GM18507 (cell line): ENCODE measurements at regions not wholly inside any gene's neighbourhood (a gene's known extent, or its start where the extent isn't known, plus 50 kb on each side); places are given as distances from the start of the nearest gene placed in this dataset.

Source experiments
- DNase-seq: peaks from one replicate; pipeline ENCODE4 v3.0.0; 2011; ENCODE audit warnings: low read depth; ENCODE audit not compliant: insufficient read length; ENCODE audit errors: extremely low spot score
- FAIRE-seq: peaks from 2 replicates; lab custom pipeline; 2011; peaks lifted over from hg19 to GRCh38; lab: Jason Lieb, UNC

- no peak for FAIRE-seq
- no peak for DNase-seq
Measured at GRCh38 chr1:22363403-22364325, 88.0 kb upstream of the ZBTB40 start.

GRCh38 chr1:22364326-22364650, 87.4 kb upstream of the ZBTB40 start:
- DNase-seq (no peak), FAIRE-seq (no peak)

GRCh38 chr1:22364764-22365163, 86.9 kb upstream of the ZBTB40 start:
- no peak for FAIRE-seq
- no peak for DNase-seq

GRCh38 chr1:22365331-22366295, 86.0 kb upstream of the ZBTB40 start:
- FAIRE-seq, result no peak
- no peak for DNase-seq

GRCh38 chr1:22366346-22366745, 85.3 kb upstream of the ZBTB40 start:
- no peak for FAIRE-seq
- DNase-seq, result no peak

GRCh38 chr1:22368125-22368524, 83.5 kb upstream of the ZBTB40 start:
- FAIRE-seq (no peak), DNase-seq (no peak)

- no peak for DNase-seq
- no peak for FAIRE-seq
Measured at GRCh38 chr1:22369294-22370189, 82.1 kb upstream of the ZBTB40 start.

GRCh38 chr1:22370190-22370498, 81.5 kb upstream of the ZBTB40 start:
- FAIRE-seq (no peak), DNase-seq (no peak)

GRCh38 chr1:22371408-22371807, 80.2 kb upstream of the ZBTB40 start:
- DNase-seq (no peak), FAIRE-seq (no peak)

GRCh38 chr1:22373252-22373651, 78.4 kb upstream of the ZBTB40 start:
- DNase-seq (no peak), FAIRE-seq (no peak)

DNA sequence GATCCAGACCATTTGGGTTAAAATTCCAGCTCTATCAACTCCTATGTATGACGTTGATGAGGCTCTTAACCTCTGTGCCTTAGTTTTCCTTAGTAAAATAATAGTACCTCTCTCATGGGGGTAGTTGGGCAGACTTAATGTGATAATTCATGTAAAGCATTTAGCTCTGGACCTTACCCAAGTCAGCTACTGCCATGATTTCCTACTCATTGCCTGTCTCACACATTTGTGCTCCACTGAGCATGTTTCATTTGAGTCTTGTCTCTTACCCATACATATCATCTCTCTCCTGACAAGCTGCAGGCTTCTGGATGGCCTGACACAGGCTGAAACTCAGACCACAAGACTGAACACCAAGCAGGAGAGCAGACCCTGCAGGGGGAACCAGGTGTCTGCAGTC, 77.7 kb upstream of the ZBTB40 start:
- DNase-seq, result no peak
- FAIRE-seq, result no peak

GRCh38 chr1:22375601-22376000, 76.0 kb upstream of the ZBTB40 start:
- FAIRE-seq (no peak), DNase-seq (no peak)

DNA sequence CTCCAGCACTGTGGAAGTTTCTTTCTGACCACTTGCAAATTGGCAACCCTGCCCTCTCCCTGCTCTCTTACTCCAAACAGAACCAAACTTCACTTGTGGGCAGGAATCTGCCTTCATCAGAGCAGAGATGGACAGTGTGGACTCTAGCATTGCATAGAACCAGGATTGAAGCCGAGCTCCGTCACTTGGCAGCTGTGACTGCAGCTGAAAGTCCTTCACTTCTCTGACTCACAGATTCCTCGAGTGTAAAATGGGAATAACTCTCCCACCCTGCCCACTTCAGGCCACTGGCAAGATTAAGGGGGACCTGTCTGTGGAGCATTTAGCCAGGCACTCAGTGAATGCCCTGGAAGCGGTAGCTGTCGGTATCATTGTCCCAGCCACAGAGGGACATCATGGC, 75.7 kb upstream of the ZBTB40 start:
- no peak for FAIRE-seq

GRCh38 chr1:22376546-22376945, 75.1 kb upstream of the ZBTB40 start:
- FAIRE-seq, result no peak
- DNase-seq, result no peak

More for the DNA sequence above, 75.7 kb upstream of the ZBTB40 start:
- DNase-seq, result no peak

DNA sequence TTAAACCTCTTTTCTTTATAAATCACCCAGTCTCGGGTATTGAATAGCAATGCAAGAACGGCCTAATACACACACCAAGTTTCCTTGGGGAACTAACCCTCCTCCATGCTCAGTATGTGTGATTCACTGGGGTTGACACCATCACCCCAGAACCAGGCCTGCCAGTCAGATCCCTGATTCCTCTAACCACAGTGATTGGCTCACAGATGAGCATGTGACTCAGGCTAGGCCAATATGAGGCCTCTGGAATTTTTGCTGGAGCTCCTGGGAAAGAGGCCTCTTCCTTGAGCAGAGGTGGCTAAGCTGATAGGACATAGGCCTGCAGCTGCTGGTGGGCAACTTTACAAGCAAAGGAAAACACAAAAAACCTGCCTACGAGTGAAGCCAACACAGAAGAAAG, 74.7 kb upstream of the ZBTB40 start:
- DNase-seq (no peak), FAIRE-seq (no peak)

DNA sequence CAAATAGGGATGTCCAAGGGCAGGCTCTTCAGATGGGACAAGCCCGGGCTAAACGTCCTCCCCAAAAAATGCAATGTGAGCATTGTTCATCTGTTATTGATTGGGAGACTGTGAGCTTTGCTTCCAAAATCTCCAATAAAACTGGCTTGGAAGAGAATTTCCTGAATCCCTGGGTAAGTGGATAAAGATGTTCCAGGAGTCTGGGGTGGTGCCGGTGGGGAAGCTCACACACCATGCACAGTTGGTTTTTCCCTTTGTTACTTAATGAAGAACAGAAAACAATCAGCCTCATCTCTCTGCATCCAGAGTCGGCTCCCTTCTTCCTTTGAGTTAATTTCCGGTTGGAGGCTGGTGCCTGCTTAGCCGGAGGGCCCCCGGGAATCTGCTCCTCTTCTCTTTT, 72.1 kb upstream of the ZBTB40 start:
- FAIRE-seq, result no peak
- DNase-seq, result no peak

DNA sequence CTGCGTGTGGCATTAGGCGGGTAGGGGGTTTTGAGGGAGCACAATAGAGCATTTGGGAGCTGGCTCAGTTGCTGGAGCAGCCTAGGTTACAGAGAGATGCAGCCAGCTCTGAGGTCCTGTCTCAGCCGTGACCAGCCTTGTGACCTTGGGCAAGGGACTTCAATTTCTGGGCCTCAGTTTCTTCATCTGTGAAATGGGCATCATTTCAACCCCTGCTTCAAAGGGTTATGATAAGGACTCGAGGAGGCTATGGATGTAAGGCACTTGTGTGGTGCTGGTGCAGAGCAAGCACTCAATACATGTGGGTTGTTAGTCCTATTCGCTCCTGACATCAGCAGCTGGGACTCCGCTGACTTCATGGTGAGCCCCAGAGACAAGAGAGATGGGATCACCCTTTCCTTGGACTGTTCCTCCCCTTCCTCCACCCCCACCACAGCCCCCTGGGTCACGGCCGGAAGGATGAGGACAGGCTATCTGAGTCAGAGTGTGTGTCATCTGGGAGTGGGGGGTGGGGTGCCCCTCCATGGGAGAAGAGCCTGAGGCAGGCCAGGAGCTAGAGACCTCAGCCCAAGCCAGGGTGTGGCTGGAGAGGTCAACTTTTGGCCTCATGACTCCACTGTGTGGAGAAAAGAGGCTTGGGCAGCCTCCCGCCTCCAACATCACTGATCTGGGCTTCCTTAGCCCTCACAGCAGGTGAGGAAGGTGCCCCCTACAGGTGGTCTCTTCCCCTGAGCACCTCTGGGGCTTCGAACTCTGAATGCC, 71.4 kb upstream of the ZBTB40 start:
- FAIRE-seq, result no peak
- no peak for DNase-seq

- DNase-seq (no peak), FAIRE-seq (no peak)
Measured at GRCh38 chr1:22383526-22384294, 67.9 kb upstream of the ZBTB40 start.
